Sigmoid colon (tissue), 4 donors: ENCODE measurements at regions not wholly inside any gene's neighbourhood (a gene's known extent, or its start where the extent isn't known, plus 50 kb on each side); places are given as distances from the start of the nearest gene placed in this dataset.

Source experiments
- EP300 ChIP-seq, 4 donors: sonication (generic); formaldehyde crosslinking; IDR thresholded peaks; one replicate each; pipeline ENCODE4 v1.6.1; 2017; ENCODE audit warnings: antibody characterized with exemption in 4 of 4
- POLR2A ChIP-seq, 2 donors: fragments of 450-650 bp; IDR thresholded peaks; one replicate each; pipeline ENCODE4 v1.6.1; 2016; ENCODE audit warnings: antibody characterized with exemption in 2 of 2, mild to moderate bottlenecking in 2 of 2, moderate library complexity in 2 of 2
- TF ChIP-seq, protein P1 (sequence below), 4 experiments: fragments of 450-650 bp in 3 of 4; fragments of 200-600 bp in 1 of 4; IDR thresholded peaks; one replicate each; pipeline ENCODE4 v1.5.1; 2016 to 2019; ENCODE audit warnings: antibody characterized with exemption in 4 of 4, mild to moderate bottlenecking in 3 of 4, moderate library complexity in 2 of 4

DNA sequence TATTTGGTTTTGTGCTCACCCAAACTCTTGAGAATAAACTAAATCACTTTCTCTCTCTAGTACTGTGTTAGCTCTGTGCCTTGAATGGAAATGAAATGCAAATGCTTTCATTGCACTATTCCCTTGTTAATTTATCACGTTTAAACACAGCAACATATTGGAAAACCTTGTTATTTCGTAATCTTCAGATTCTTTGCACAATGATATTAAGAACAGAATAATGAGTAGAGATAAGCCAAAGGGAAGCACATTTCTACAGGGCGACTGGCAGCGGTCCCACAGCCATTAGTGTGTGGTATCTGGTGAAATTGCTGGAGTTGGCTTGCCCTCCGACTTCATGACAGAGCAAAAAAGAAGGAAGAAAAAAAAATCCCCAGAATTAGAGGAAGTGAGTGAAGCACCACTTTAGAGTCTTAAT, 166.1 kb upstream of the E2F7 start:
- TF ChIP-seq, protein P1, sequence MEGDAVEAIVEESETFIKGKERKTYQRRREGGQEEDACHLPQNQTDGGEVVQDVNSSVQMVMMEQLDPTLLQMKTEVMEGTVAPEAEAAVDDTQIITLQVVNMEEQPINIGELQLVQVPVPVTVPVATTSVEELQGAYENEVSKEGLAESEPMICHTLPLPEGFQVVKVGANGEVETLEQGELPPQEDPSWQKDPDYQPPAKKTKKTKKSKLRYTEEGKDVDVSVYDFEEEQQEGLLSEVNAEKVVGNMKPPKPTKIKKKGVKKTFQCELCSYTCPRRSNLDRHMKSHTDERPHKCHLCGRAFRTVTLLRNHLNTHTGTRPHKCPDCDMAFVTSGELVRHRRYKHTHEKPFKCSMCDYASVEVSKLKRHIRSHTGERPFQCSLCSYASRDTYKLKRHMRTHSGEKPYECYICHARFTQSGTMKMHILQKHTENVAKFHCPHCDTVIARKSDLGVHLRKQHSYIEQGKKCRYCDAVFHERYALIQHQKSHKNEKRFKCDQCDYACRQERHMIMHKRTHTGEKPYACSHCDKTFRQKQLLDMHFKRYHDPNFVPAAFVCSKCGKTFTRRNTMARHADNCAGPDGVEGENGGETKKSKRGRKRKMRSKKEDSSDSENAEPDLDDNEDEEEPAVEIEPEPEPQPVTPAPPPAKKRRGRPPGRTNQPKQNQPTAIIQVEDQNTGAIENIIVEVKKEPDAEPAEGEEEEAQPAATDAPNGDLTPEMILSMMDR (IDR thresholded peaks at IDR 0.05): no peak
- TF ChIP-seq POLR2A (IDR thresholded peaks at IDR 0.05) (no peak), EP300 (IDR thresholded peaks at IDR 0.05) (no peak)
